NOMO-1 treated with dmso at 0.1 percent for 144 hours (cell line): ENCODE measurements at regions not wholly inside any gene's neighbourhood (a gene's known extent, or its start where the extent isn't known, plus 50 kb on each side); places are given as distances from the start of the nearest gene placed in this dataset.

ENCODE experiments used
- DNase-seq: peaks from one replicate; lab custom pipeline; 2025; ENCODE audit not compliant: unreplicated experiment; lab: John Stamatoyannopoulos, UW

DNA sequence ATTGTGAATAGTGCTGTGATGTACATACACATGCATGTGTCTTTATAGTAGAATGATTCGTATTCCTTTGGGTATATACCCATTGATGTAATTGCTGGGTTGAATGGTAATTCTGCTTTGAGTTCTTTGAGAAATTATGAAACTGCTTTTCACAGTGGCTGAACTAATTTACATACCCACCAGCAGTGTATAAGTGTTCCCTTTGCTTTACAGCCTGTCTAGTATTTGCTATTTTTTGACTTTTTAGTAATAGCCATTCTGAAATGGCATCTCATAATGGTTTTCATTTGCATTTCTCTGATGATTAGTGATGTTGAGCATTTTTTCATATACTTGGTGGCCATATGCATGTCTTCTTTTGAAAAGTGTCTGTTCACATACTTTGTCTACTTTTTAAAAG lies 54.5 kb upstream of the FAM78B start:
- DNase-seq: no peak

DNA sequence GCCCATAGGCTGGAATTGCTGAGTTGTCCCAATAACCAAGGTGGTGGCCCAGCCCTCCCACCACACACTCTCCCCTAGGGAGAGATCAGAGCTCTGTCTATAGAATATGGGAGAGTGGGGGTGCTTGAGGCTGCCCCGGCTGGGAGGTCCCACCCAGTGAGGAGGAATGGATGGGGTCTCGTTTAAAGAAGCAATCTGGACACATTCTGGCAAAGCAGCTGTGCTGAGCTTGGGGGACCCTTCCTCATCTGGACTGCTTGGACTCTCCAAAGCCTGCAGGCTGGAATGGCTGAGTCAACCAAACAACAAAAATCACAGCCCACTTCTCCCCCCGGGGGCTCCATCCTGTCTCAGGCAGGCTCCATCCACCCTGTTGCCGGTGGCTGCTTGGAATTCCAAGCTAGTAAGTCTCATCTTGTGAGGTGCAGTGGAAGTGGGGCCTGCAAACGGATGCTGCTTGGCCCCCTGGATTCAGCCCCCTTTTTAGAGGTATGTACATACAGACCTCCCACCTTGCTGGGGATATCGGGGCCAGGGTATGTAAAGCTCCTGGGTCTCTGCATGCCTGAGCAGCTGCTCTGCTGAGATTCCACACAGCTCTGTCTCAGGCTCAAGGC lies 67.1 kb upstream of the FAM78B start:
- no peak for DNase-seq

GRCh38 chr1:166235728-166236127 lies 68.9 kb upstream of the FAM78B start:
- DNase-seq: no peak

- no peak for DNase-seq
These were observed 70.9 kb upstream of the FAM78B start for GRCh38 chr1:166237675-166238074.

DNA sequence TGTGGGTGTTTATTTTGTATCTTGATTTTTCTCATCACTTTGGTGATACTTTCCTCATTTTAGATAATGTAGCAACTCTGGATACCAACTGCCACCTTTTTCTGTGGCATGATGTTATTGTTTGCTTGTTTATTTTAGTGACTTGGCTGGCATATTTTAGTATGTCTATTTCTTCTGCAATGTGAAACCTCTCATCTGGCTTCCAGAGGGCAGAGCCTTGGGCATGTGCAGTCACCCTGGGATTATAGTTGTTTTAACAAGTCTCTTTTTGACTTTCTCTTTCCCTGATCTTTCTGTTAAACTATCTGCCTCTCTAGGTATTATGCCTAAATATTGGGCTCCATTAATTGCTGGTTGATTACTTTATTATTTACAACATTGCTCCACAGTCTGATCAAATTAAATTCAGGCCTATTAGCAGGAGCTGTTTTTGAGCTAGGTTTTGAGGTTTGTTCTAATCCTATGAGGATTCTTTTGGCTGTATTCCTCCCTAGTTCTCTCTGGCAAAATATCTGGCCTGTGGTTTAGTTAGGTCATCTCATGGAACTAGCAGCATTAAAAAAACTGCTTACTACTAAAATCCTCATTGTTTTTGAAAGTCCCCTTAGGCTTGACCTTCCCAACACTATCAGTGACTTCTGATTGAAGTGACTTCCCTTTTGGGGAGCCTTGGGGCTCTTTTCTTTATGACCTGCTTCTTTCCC lies 86.4 kb upstream of the FAM78B start:
- DNase-seq: no peak

GRCh38 chr1:166258017-166258416 lies 91.2 kb upstream of the FAM78B start:
- no peak for DNase-seq

DNA sequence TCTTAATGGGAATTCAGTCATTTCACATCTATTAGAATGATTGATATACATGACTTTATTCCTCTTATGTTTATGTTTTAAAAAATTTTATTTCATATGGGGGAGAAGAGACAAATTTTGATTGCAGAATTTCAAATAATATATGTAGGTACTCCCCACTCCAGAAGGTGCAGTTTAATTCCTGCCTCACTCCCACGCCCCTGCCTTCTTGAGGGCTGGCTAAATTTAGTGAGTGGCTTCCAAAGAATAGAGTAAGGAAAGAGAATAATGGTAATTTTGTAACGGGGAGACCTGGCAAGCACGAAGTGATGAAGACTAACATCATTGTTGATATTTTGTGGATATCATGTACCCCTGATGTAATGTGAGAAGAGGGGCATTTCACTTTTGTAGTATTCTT lies 94.7 kb upstream of the FAM78B start:
- DNase-seq: no peak

GRCh38 chr1:166270476-166271150 lies 103.8 kb upstream of the FAM78B start:
- no peak for DNase-seq

DNA sequence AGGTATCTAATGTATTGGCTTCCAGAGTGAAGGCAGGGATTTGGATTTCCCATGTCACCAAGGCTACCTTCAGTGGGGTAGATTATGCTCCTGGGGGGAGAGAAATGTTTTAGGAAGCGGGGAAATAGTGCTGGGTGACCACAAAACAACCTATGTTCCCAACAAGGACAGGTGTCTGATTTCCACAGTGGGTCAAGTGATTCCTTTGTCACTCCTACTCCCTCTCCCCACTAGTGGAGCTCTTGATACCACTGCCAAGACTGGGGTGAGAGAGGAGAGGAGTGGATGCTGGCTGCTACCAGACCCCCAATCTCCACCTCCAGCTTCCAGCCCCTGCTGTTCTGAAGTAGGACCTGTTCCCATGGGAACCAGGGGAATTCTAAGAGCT lies 104.3 kb upstream of the FAM78B start:
- DNase-seq: no peak

GRCh38 chr1:166272155-166272554 lies 105.4 kb upstream of the FAM78B start:
- DNase-seq: no peak

DNA sequence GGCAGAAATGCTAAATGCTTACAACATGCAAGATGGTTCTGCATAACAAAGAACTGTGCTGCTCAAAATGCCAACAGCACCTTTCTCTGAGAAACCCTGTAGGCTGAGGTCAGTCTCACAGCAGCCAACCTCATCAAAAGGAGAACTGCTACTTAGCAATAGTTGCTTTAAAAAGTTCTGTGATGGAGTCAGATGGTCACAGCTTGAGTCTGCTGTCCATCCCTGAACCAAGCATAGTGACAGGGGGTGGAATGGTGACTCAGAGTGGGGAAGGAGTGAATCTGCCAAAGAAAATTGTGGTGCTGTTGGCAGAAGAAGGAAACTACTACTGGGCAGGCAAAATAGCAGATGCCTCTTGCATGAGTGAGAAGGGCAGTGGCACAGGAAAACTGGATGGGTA lies 106.0 kb upstream of the FAM78B start:
- no peak for DNase-seq

GRCh38 chr1:166273618-166274017 lies 106.8 kb upstream of the FAM78B start:
- no peak for DNase-seq

GRCh38 chr1:166282391-166283137 lies 115.8 kb upstream of the FAM78B start:
- no peak for DNase-seq

GRCh38 chr1:166283190-166283589 lies 116.4 kb upstream of the FAM78B start:
- DNase-seq: no peak

DNA sequence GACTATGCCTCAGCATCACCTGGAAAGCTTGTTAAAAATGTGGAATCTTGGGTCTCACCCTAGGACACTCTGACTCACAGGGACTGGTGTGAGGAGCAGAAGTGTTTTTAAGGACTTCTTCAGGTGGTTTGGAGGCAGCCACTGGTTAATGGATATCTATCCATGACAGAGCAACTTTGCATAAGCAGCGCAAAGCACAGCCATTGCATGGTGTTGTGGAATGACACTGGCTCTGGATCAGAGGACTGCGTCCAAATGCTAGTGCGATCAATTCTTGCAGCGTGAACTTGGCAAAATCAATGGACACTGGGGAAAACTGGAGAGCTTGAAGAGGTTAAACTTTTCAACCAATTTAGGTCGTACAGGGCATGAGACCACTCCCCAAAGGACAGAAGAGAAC lies 116.8 kb upstream of the FAM78B start:
- no peak for DNase-seq

- DNase-seq: no peak
These were observed 122.7 kb upstream of the FAM78B start for GRCh38 chr1:166289309-166290050.

GRCh38 chr1:166295656-166296055 lies 128.9 kb upstream of the FAM78B start:
- no peak for DNase-seq

DNA sequence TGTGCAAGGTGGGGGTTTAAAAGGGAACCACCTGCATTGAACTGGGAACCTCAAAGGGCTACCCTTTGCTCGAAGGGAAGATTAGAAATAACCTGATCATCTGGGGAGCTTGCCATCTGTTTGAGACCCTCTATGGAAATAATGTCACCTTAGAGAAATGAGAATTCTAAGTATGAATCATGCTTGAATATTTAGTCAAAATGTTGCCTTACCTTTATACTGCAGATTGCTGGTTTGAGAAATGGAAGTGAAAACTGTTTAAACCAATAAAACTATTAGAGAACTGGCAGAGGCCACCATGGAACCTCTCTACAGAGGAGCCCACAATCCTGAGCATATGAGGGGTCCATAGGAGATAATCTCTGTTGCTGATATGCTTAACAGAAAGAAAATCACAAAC lies 131.2 kb upstream of the FAM78B start:
- no peak for DNase-seq

DNA sequence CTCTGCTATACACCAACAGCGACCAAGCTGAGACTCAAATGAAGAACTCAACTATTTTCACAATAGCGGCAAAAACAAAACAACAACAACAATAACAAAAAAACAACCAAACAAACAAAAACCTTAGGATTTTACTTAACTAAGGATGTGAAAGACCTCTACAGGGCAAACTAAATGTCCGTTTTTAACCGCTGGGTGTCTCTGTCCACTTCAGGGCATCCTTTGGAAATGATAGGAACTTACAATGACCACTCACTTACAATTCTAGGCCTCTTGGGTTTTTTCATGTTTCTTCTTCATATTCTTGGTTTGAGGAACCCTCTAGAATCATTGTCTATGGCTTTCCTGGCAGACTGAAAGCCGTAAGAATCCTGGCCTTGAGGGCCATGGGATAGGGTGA lies 134.0 kb upstream of the FAM78B start:
- DNase-seq: no peak

DNA sequence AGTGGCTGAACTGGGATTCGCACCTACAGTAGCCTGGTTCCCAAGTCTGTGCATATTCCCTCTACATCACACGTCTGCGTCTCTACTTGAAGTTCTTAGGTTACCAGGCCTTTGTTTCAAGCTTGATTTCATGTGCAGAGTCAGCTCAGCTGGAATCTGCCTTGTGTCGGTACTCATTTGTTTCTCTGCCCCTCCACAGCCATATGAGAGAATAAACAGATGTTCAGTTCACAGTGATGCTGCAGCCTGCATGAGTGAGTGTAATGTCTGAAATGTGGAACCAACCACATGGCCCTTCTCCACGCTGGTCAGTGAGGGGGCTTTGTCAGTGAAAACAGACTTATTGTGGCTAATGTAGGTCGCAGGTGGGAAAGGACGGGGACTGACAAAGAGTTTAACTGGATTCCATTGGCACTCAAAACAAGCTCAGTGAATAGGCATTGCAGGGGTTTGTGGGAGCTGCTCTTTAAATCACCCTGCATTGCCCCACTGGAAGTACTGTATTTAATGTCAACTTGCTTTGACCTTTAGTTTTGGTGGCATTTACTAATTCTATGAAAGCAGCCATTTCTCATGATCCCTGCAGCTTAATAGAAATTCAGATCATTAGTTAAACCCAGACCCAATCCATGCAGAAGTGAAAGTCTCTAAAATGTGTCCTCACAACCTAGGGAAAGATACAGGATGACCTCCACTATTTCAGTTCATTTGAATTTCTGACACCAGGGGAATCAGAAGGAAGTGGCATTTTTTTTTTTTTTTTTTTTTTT lies 136.4 kb upstream of the FAM78B start:
- no peak for DNase-seq
